ENCODE measurements at regions not wholly inside any gene's neighbourhood (a gene's known extent, or its start where the extent isn't known, plus 50 kb on each side); places are given as distances from the start of the nearest gene placed in this dataset.

GRCh38 chr3:177676947-177677587, 479.8 kb upstream of the TBL1XR1 start:
- TF ChIP-seq EP300 (IDR thresholded peaks at IDR 0.05) (no peak), POLR2A (IDR thresholded peaks at IDR 0.05; ENCODE audit: low read depth) (no peak), POLR2AphosphoS5 (IDR thresholded peaks at IDR 0.05) (no peak), CTCF (IDR thresholded peaks at IDR 0.05) (no peak)
- Histone ChIP-seq H3K4me1 (peaks cover 27 to 47% (median 37%) of the 10 kb centered on the region in 4 donors), H3K27me3 (no peaks in the 10 kb centered on the region), H3K9me3 (no peaks in the 10 kb centered on the region), H3K4me3 (no peak overlapping the region), H3K27ac (replicated peaks in 1 of 4) (no peak overlapping the region), H3K36me3 (no peaks in the 10 kb centered on the region)
- intact Hi-C loops (cut with DNase I), result no loop called here
- no peak for DNase-seq (ENCODE audit: extremely low spot score)
- 72% methylated on average over 6 of the region's 6 CpGs for whole genome bisulfite sequencing

DNA sequence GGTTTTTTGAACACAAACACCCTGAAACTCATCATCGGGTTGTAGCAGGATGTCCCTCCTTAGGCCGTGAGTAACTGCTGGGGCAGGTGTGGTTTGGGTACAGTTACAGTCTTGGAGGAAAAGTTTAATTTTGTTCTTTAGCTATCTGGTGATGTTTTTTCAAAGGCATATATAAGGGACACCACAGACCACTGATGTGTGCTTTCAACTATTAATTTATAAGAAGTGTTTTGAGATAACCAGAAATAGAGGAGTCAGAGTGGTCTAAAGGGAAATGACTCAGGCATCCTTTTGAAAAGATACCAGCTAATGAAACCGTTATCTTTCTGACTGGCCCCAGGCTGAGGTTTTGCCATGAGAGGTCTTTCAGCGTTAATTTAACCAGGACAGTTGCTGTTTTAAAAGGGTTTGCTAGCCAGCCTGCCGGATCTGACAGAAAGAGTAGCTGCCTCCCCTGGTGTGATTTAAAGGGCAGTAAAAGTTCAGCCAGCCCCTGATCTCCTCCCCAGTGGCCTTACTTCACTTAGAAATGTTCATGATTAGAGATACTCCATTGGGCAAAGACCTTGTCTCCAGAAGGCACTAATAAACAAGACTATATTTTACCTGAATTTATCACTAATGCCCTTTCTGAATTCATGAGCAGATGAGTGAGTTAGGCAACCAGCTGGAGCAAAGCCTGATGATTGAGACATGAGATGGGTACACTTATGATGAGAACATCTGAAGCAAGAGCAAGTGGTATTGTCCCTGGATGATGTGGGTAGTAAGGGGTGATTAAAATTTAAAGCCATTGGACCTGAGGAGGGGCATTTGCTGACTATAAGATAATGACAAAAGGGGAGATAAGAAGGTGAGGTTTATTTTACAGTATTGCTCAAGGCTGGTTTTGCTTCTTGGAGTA, 482.5 kb upstream of the TBL1XR1 start:
- no peak overlapping the region for H3K27ac ChIP-seq (replicated peaks in 1 of 4)

DNA sequence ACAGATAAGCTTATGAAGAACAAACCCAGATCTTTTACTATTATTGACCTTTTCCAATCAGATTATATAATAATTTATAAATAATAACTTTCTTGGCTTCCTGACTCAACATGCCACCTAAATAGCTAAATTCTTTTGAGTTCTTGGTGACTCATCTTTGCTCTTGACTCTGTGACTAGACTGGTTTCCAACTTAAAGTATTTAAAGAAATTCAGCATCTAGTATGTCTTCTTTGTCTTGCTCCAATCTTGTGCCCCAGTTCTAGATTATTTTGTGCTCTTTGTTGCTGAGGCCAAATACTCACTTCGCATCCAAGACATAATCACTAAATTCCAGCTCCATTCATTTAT, 483.2 kb upstream of the TBL1XR1 start:
- H3K27ac ChIP-seq (replicated peaks in 1 of 4), result no peak overlapping the region
- WGBS, result 88% methylated on average over 1 of the region's 1 CpG
- no peak for DNase-seq (ENCODE audit: extremely low spot score)
- H3K36me3 ChIP-seq, result no peaks in the 10 kb centered on the region
- no peaks in the 10 kb centered on the region for H3K27me3 ChIP-seq
- TF ChIP-seq POLR2AphosphoS5 (IDR thresholded peaks at IDR 0.05) (no peak), CTCF (IDR thresholded peaks at IDR 0.05) (no peak), EP300 (IDR thresholded peaks at IDR 0.05) (no peak), POLR2A (IDR thresholded peaks at IDR 0.05; ENCODE audit: low read depth) (no peak)
- intact Hi-C loops (cut with DNase I), result no loop called here
- H3K4me1 ChIP-seq, result peaks cover 16 to 29% (median 18%) of the 10 kb centered on the region in 4 donors
- H3K9me3 ChIP-seq, result no peaks in the 10 kb centered on the region
- H3K4me3 ChIP-seq, result no peak overlapping the region

More for the DNA sequence above, 482.5 kb upstream of the TBL1XR1 start:
- 56% methylated on average over 5 of the region's 5 CpGs for WGBS
- Histone ChIP-seq H3K4me1 (peaks cover 16 to 29% (median 18%) of the 10 kb centered on the region in 4 donors), H3K4me3 (no peak overlapping the region), H3K36me3 (no peaks in the 10 kb centered on the region), H3K9me3 (no peaks in the 10 kb centered on the region), H3K27me3 (no peaks in the 10 kb centered on the region)
- intact Hi-C loops (cut with DNase I), result no loop called here
- no peak for TF ChIP-seq POLR2A (IDR thresholded peaks at IDR 0.05; ENCODE audit: low read depth)
- no peak for TF ChIP-seq CTCF (IDR thresholded peaks at IDR 0.05)
- TF ChIP-seq POLR2AphosphoS5 (IDR thresholded peaks at IDR 0.05), result peak in 1 of 2 donors; percentile 15
- TF ChIP-seq EP300 (IDR thresholded peaks at IDR 0.05), result no peak
- no peak for DNase-seq (ENCODE audit: extremely low spot score)

DNA sequence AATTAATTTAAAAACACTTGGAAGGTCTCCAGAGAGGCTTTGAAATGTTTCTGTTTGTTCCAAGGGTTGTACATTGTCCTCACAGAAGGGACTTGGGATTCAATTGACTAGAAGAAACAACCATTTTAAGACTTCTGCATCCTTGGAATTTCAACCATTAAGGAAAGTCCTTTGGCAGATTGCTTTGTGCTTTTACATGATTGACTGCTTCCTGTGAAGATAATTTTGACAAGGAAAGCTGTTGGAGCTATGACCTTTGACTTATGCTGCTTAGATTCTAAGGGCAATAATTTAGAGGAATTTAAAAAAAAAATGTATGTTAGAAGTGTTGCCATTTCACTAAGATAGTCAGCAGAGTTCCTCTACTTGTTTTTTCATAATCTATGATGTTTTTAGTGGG, 483.9 kb upstream of the TBL1XR1 start:
- no peak for DNase-seq (ENCODE audit: extremely low spot score)
- H3K36me3 ChIP-seq, result no peaks in the 10 kb centered on the region
- no peak overlapping the region for H3K4me3 ChIP-seq
- intact Hi-C loops (cut with DNase I), result no loop called here
- peaks cover 16 to 29% (median 17%) of the 10 kb centered on the region in 4 donors for H3K4me1 ChIP-seq
- TF ChIP-seq POLR2A (IDR thresholded peaks at IDR 0.05; ENCODE audit: low read depth), result no peak
- no peak for TF ChIP-seq CTCF (IDR thresholded peaks at IDR 0.05)
- no peak for TF ChIP-seq POLR2AphosphoS5 (IDR thresholded peaks at IDR 0.05)
- TF ChIP-seq EP300 (IDR thresholded peaks at IDR 0.05), result no peak
- no peaks in the 10 kb centered on the region for H3K27me3 ChIP-seq
- no peak overlapping the region for H3K27ac ChIP-seq (replicated peaks in 1 of 4)
- H3K9me3 ChIP-seq, result no peaks in the 10 kb centered on the region
